Fibroblast of skin of left biceps (primary cell): ENCODE measurements at regions not wholly inside any gene's neighbourhood (a gene's known extent, or its start where the extent isn't known, plus 50 kb on each side); places are given as distances from the start of the nearest gene placed in this dataset.

Experiments used
- DNase-seq, 2 experiments: peaks; one replicate each; pipeline ENCODE4 v3.0.0-alpha.2; 2013; ENCODE audit warnings: low read depth in 2 of 2

GRCh38 chr1:147452809-147453208 is 88.5 kb upstream of the BCL9 start:
- DNase-seq: no peak

- no peak for DNase-seq
These were observed 78.3 kb upstream of the BCL9 start for GRCh38 chr1:147463022-147463421.

DNA sequence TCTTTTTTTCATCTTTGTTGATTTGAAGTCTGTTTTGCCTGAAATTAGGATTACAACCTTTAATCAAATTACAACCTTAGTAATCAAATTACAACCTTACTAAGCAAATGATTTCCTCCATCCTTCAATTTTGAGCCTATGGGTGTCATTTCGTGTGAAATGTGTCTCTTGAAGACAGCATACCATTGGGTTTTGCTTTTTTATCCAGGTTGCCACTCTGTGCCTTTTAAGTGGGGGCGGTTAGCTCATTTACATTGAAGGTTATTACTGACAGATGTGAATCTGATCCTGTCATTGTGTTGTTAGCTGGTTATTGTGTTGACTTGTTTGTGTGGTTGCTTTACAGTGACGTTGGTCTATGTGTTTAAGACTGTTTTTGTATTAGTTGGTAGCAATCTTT is 74.8 kb upstream of the BCL9 start:
- DNase-seq: no peak

- DNase-seq: no peak
These were observed 71.2 kb upstream of the BCL9 start for GRCh38 chr1:147470079-147470478.

DNA sequence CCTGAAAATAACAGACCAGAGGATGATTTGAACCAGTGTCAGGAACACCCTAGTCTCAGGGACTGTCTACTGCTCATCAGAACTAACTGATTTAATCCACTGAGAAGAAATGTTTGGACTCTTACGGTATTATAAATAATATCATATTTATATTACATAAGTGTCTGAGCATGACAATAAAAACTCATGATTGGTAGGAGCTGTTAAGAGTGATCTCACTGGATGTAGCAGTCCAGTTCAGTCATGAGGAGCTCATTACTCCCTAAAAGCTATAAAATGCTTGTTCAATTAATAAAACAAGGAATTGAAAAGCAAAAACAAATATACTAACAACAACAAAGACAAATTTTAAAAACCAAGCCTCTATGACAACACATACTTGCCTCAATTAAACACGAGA is 68.8 kb upstream of the BCL9 start:
- no peak for DNase-seq

DNA sequence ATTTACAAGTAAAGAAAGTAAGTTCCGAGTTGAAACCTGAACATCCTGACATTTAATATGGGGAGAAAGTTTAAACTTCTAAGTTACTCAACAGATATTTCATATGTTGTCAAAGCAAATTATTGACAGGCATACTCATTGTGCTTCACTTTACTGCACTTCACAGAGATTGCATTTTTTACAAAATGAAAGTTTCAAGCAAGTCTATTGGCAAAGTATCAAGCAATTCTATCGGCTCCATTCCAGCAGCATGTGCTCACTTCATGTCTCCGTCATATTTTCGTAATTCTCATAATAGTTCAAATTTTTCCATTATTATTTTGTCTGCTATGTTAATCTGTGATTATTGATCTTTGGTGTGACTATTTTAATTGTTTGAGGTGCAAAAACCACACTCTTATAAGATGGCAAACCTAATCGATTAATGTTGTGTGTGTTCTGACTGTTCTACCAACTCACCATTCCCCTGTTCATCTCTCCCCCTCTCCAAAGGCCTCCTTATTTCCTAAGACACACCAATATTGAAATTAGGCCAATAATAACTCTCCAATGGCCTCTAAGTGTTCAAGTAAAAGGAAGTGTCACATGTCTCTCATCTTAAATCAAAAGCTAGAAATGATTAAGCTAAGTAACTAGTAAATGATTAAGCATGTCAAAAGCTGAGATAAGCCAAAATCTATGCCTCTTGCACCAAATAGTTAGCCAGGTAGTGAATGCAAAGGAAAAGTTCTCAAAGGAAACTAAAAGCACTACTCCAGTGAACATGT is 68.2 kb upstream of the BCL9 start:
- DNase-seq: no peak

GRCh38 chr1:147473733-147474049 is 67.6 kb upstream of the BCL9 start:
- no peak for DNase-seq

GRCh38 chr1:147475488-147475887 is 65.8 kb upstream of the BCL9 start:
- no peak for DNase-seq

- DNase-seq: no peak
These were observed 62.8 kb upstream of the BCL9 start for GRCh38 chr1:147478521-147478920.

DNA sequence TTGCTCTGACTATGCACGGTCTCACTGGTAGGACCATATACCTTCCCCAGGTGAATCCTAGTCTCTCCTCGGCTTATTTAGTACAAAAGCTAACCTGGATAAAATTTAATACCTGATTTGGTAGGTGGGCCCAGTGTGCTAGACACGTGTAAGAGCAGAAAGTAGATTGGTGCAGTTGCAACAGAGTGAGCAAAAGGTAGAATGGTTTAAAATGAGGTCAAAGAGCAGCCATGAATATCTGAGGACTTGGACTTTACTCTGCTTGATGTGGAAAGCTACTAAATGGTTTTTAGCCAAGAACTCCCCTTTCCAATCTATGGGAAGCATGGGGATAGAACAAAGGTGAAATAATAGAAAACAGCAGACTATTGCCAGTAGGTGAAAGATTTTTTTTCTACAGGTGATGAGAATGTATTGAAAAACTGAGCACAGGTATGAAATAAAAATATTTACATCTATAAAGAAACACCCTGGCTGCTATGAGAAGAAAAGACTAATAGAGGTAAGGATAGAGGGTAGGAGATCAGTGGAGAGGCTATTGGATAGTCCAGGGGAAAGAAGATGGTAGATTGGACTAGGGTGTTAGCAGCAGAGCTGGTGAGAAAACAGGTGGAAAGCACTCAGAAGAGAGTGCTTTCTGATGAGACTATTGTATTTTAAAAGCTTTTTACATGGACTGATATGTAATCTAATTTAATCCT is 61.3 kb upstream of the BCL9 start:
- DNase-seq: no peak

GRCh38 chr1:147480565-147480935 is 60.8 kb upstream of the BCL9 start:
- no peak for DNase-seq

GRCh38 chr1:147486876-147487656 is 54.2 kb upstream of the BCL9 start:
- DNase-seq: no peak

DNA sequence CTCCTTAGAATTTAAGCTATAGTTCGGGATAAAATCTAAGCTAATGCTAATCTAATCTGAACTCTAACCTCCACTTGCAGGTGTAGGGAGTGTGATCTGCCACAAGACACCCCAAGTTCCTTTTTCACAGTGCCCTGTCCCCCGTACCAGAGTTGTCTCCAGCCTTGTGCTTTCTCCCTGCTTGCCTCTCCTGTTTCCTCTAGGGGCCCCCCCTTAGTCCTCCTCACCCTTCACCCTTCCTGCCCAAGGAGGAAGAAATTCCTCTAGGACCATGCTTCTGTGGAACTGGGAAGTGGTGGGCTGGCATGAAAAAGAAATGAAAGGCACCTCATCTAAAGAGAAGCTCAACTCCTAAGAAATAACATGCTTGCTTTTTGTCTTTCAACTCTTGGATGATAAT is 50.2 kb upstream of the BCL9 start:
- no peak for DNase-seq
